Activated effector memory CD4-positive, alpha-beta T cell treated with anti-CD3 and anti-CD28 coated beads, Interleukin-2, amount 50 U/mL, for 16 hours (primary cell): ENCODE measurements at regions not wholly inside any gene's neighbourhood (a gene's known extent, or its start where the extent isn't known, plus 50 kb on each side); places are given as distances from the start of the nearest gene placed in this dataset.
"Not testable (repeated sequence)": the region's sequence is repeated elsewhere in the genome, so short reads cannot be mapped to it uniquely, and the experiment has no call there.

ENCODE experiments used
- DNase-seq: peaks from one replicate; pipeline ENCODE4 v3.0.0-alpha.2; 2020

DNA sequence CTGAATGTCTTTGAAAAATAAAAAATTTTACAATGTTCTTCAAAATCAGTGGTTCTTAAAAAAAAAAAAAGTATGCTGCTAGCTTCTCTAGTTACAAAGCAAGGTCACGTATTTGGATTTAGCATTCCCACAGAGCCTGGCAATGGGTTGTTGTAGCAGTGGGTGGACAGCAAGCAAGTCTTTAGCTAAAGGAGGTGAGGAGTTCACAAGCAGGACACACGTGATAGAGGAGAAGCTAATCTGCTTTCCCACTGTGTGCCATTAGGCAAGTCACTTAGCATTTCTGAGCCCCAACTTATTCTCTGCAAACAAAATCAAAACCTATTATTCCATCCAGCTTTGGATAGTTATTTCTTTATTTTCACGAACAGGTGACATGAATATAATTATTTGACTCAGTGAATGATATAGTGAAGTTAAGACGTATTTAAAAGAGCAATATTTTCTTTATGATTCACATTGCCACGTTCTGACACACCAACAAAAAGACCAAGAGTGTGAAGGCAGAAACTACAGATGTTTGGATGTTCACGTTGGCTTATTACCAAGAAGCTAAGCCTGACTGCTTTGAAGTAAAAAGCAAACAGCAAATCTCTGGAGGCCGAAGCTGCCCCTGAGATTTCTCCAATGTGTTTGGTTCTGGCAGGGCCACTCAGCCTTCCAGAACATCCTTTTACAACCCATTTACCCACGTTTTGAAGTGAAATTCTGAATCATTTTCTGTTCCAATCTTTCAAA is 612.1 kb upstream of the CDH6 start:
- DNase-seq, result no peak

- no peak for DNase-seq
Observed at GRCh38 chr5:30574761-30575160, 618.7 kb upstream of the CDH6 start.

GRCh38 chr5:30572279-30572678 is 621.2 kb upstream of the CDH6 start:
- DNase-seq, result no peak

- no peak for DNase-seq
Observed at GRCh38 chr5:30561771-30562170, 631.7 kb upstream of the CDH6 start.

DNA sequence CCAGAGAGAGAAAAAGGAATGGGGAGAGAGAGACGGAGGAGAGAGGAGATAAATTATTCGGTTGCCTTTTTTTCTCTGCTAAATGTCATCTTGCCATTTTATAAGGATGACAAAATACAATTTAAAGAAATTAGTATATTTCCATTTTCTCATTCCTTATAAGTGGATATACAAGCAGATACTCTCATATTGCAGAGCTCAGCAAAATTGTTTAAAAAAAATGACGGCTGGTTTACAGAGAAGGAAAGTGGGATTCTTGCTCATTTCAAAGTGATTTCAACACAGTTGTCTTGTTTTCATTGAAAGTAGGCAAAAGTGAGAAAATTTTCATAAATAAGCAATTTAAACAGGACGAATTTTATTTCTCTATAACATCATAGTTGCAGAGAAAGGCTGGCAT is 641.9 kb upstream of the CDH6 start:
- no peak for DNase-seq

- DNase-seq, result no peak
Observed at GRCh38 chr5:30548580-30549305, 644.7 kb upstream of the CDH6 start.

GRCh38 chr5:30540150-30540549 is 653.3 kb upstream of the CDH6 start:
- no peak for DNase-seq

DNA sequence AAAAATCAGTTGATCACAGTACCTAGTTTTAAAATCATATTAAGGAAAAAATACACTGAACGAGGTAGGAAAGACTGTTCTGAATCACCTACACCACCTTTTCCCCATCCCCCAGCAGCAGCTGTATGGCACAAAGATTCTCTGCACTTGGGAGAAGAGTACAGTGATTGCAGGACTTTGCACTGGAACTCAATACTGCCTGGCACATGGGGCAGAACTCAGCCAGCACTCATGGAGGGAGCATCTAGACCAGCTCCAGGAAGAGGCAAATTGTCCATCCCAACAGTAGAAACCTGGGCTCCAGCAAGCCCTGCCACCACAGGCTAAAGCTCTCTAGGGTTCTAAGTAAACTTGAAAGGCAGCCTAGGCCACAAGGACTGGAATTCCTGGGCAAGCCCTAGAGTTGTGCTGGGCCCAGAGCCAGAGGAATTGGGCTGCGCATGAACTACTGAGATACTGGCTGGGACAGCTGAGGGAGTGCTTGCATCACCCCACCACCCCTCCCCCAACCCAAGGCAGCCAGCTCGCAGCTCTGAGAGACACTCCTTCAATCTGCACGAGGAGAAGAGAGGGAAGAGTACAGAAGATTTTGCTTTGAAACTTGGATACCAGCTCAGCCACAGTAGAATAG is 654.4 kb upstream of the CDH6 start:
- no peak for DNase-seq

- DNase-seq, result no peak
Observed at GRCh38 chr5:30525353-30525752, 668.1 kb upstream of the CDH6 start.

- no peak for DNase-seq
Observed at GRCh38 chr5:30524428-30524827, 669.1 kb upstream of the CDH6 start.

GRCh38 chr5:30523061-30523460 is 670.4 kb upstream of the CDH6 start:
- DNase-seq, result no peak

GRCh38 chr5:30505014-30505886 is 688.2 kb upstream of the CDH6 start:
- no peak for DNase-seq

- no peak for DNase-seq
Observed at GRCh38 chr5:30502277-30502676, 691.2 kb upstream of the CDH6 start.

DNA sequence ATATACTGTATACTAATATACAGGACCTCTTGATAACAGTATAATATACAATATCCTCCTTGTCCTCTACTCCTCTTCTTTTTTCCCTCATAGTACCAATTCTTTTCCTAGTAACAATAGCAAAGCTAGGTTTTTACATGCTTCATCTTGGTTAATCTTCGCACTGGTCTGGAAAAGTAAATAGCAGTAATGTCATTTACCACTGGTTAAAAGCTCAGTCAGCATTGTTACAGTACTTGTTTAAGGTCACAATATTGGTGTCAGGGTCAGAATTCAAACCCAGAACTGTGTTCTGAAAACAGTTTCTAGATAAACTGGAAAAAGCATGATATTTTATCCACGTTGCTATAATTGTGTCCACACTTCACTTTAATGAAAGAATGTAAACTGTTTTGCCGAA is 692.4 kb upstream of the CDH6 start:
- no peak for DNase-seq

DNA sequence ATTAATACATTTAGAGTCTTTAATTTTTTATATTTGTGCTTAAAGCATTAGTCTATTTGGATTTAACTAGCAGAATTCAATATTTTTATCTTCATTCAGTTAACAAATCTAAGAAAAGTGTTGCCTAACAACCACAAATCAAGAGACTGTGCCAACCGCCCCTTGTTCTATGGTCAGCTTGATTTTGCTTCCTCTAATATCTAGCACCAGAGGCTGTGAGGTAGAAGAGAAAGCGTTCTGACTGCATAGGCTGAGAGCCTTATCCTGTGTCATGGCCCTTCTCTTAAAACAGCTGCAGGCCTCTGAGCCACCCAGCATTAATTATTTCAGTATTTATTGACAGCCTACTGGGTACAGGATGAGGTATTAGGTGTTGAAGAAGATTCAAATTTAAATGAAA is 693.0 kb upstream of the CDH6 start:
- no peak for DNase-seq

DNA sequence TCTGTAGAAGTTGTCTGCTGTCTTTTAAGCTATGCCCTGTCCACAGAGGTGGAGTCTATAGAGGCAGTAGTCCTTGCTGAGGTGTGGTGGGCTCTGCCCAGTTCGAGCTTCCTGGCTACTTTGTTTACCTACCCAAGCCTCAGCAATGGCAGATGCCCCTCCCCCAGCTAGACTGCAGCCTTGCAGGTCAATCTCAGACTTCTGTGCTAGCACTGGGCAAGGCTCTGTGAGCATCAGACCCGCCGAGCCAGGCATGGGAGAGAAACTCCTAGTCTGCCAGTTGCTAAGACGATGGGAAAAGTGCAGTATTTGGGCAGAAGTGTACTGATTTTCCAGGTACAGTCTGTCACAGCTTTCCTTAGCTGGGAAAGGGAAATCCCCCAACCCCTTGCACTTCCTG is 694.1 kb upstream of the CDH6 start:
- DNase-seq, result no peak

GRCh38 chr5:30498972-30499371 is 694.5 kb upstream of the CDH6 start:
- DNase-seq, result no peak

GRCh38 chr5:30498509-30498908 is 695.0 kb upstream of the CDH6 start:
- not testable (repeated sequence) for DNase-seq

DNA sequence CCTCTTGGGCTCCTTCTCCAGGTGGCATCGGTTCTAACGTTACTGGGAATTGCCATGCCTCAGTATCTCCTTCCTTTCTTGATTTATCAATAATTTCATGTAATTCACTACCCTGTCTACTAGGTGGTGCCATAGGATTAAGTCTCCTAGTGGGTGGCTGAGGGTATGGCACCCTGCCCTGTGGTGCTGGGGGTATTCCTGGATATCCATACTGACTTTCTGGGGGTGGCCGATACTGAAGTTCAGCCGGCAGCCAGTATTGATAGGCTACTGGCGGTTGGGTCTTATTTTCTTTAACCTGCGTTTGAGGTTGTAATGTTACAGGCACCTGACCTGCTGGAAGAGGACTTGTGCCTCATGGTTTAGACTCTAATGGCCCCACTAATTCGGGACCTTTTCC is 699.4 kb upstream of the CDH6 start:
- not testable (repeated sequence) for DNase-seq

GRCh38 chr5:30479104-30479503 is 714.4 kb upstream of the CDH6 start:
- DNase-seq, result no peak

DNA sequence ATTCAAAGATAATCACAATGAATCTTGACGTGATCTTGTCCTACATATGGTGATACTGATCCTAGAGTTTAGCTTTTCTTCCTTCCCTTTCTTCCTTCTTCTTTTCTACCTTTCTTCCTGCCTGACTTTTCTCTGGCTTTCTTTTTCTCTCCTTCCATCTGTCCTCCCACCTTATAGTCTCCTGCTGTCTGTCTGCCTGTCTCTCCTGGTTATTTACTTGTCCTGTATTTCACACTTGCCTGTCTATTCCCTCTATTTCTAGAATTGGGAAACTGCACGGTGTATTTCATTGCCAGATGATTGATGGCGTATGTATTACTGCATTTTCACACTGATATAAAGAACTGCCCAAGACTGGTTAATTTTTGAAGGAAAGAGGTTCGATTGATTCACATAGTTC is 718.1 kb upstream of the CDH6 start:
- DNase-seq, result no peak

DNA sequence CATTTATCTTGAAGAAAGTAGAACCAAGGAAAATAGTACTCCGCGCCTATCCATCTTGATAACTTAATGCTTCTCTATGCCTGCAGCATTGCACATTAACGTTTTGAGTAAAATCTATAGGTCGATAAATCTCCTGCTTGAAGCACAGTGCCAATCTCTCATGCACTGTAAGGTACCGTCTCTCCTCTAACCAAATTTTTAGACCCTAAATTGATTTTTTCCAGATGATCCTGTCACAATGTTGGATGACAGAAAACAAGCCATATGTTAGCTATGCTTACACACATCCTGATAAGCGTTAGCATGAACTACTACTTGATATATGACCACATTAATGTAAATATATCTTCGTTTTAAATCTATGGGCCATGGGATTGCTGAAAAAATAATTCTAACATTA is 723.8 kb upstream of the CDH6 start:
- no peak for DNase-seq

DNA sequence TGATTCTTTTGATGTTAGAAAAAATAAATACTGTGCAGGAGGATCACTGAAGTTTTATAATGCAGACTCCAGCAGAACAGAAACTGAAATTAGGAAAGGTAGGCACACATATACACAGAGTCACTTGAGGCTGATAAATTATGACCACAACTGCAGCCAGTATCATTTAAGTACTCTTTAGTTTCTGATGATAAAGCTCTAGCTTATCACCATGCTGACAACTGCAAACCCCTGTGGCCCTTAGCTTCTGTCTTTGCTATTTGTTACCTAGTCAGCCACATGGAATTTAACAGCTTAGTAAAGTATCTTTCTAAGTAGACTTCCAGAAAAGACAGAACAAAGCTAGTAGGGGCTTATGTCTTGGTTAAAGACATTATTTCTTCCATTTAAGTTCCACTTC is 734.8 kb upstream of the CDH6 start:
- no peak for DNase-seq
